ENCODE measurements at regions not wholly inside any gene's neighbourhood (a gene's known extent, or its start where the extent isn't known, plus 50 kb on each side); places are given as distances from the start of the nearest gene placed in this dataset.

DNA sequence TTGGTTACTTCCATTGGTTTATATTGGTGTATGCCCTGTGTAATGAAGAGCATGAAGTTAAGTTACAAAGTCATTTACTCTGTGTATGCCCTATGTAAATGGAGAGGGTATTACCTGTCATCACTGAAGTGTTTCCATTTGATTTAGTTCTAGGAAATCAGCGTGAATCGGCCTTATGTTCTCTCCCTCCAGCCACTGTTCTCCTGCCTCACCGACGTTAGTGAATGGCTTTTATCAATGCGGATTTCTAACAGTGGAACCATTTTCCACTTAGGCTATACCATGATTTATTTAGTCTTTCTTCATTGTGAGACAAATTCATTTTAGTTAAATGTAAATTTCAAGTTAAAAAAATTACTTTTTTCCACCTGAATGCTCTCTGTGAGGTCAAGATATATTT, 327.0 kb upstream of the ADCY2 start (continued):
- TF ChIP-seq PRDM15 (CRISPR knock-in tag; IDR thresholded peaks at IDR 0.05) (no peak), JAZF1 (CRISPR knock-in tag; IDR thresholded peaks at IDR 0.05) (no peak), ZNF416 (CRISPR knock-in tag; IDR thresholded peaks at IDR 0.05) (no peak)

- no peaks in the 10 kb centered on the region for H3K9me3 Mint-ChIP-seq
- ChIA-PET POLR2A (no interaction called here), CTCF (interaction anchor here (0.6 to 1.5 kb wide), 2 partner anchors 121 to 293 kb away, joined by 3 read pairs; no protein-coding TSS in a partner anchor)
- H3K27ac Mint-ChIP-seq = no peak overlapping the region
- H3K36me3 Mint-ChIP-seq = no peaks in the 10 kb centered on the region
- TF ChIP-seq NR3C1 (CRISPR knock-in tag; conservative IDR thresholded peaks at IDR 0.05; ENCODE audit: low read depth) (no peak), PRDM15 (CRISPR knock-in tag; IDR thresholded peaks at IDR 0.05) (no peak), NFE2L1 (CRISPR knock-in tag; IDR thresholded peaks at IDR 0.05) (no peak), STAT6 (CRISPR knock-in tag; conservative IDR thresholded peaks at IDR 0.05; ENCODE audit: low read depth) (no peak)
- TF ChIP-seq, protein P1, sequence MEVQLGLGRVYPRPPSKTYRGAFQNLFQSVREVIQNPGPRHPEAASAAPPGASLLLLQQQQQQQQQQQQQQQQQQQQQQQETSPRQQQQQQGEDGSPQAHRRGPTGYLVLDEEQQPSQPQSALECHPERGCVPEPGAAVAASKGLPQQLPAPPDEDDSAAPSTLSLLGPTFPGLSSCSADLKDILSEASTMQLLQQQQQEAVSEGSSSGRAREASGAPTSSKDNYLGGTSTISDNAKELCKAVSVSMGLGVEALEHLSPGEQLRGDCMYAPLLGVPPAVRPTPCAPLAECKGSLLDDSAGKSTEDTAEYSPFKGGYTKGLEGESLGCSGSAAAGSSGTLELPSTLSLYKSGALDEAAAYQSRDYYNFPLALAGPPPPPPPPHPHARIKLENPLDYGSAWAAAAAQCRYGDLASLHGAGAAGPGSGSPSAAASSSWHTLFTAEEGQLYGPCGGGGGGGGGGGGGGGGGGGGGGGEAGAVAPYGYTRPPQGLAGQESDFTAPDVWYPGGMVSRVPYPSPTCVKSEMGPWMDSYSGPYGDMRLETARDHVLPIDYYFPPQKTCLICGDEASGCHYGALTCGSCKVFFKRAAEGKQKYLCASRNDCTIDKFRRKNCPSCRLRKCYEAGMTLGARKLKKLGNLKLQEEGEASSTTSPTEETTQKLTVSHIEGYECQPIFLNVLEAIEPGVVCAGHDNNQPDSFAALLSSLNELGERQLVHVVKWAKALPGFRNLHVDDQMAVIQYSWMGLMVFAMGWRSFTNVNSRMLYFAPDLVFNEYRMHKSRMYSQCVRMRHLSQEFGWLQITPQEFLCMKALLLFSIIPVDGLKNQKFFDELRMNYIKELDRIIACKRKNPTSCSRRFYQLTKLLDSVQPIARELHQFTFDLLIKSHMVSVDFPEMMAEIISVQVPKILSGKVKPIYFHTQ (CRISPR knock-in tag; IDR thresholded peaks at IDR 0.05) = no peak
- no peaks in the 10 kb centered on the region for H3K27me3 Mint-ChIP-seq (ENCODE audit: low read depth)
- H3K4me1 Mint-ChIP-seq = peaks cover 16% of the 10 kb centered on the region
- no peak overlapping the region for H3K4me3 Mint-ChIP-seq
- no peak for ATAC-seq
- DNase-seq (ENCODE audit: low spot score) = no peak
Observed at GRCh38 chr5:7072188-7072587, 323.8 kb upstream of the ADCY2 start.

GRCh38 chr5:7073666-7074065, 322.3 kb upstream of the ADCY2 start:
- CTCF ChIA-PET = interaction anchor here (1.0 kb wide), 1 partner anchor 253 kb away, joined by 4 read pairs; no protein-coding TSS in a partner anchor

More at GRCh38 chr5:7073666-7074065, 322.3 kb upstream of the ADCY2 start:
- H3K27me3 Mint-ChIP-seq (ENCODE audit: low read depth) = no peaks in the 10 kb centered on the region
- no peak for ATAC-seq
- H3K4me1 Mint-ChIP-seq = peaks cover 28% of the 10 kb centered on the region
- POLR2A ChIA-PET = no interaction called here
- H3K4me3 Mint-ChIP-seq = no peak overlapping the region
- no peak overlapping the region for H3K27ac Mint-ChIP-seq
- H3K36me3 Mint-ChIP-seq = no peaks in the 10 kb centered on the region
- TF ChIP-seq, protein P2, sequence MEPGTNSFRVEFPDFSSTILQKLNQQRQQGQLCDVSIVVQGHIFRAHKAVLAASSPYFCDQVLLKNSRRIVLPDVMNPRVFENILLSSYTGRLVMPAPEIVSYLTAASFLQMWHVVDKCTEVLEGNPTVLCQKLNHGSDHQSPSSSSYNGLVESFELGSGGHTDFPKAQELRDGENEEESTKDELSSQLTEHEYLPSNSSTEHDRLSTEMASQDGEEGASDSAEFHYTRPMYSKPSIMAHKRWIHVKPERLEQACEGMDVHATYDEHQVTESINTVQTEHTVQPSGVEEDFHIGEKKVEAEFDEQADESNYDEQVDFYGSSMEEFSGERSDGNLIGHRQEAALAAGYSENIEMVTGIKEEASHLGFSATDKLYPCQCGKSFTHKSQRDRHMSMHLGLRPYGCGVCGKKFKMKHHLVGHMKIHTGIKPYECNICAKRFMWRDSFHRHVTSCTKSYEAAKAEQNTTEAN (CRISPR knock-in tag; IDR thresholded peaks at IDR 0.05) = no peak
- no peak for DNase-seq (ENCODE audit: low spot score)
- H3K9me3 Mint-ChIP-seq = no peaks in the 10 kb centered on the region
